ENCODE measurements at regions not wholly inside any gene's neighbourhood (a gene's known extent, or its start where the extent isn't known, plus 50 kb on each side); places are given as distances from the start of the nearest gene placed in this dataset.

GRCh38 chr7:131254211-131254610 lies 73.5 kb upstream of the MKLN1 start:
- TF ChIP-seq, protein P1, sequence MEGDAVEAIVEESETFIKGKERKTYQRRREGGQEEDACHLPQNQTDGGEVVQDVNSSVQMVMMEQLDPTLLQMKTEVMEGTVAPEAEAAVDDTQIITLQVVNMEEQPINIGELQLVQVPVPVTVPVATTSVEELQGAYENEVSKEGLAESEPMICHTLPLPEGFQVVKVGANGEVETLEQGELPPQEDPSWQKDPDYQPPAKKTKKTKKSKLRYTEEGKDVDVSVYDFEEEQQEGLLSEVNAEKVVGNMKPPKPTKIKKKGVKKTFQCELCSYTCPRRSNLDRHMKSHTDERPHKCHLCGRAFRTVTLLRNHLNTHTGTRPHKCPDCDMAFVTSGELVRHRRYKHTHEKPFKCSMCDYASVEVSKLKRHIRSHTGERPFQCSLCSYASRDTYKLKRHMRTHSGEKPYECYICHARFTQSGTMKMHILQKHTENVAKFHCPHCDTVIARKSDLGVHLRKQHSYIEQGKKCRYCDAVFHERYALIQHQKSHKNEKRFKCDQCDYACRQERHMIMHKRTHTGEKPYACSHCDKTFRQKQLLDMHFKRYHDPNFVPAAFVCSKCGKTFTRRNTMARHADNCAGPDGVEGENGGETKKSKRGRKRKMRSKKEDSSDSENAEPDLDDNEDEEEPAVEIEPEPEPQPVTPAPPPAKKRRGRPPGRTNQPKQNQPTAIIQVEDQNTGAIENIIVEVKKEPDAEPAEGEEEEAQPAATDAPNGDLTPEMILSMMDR (IDR thresholded peaks at IDR 0.05) = no peak

GRCh38 chr7:131255242-131255641 lies 72.4 kb upstream of the MKLN1 start:
- TF ChIP-seq, protein P1 (IDR thresholded peaks at IDR 0.05) = no peak

DNA sequence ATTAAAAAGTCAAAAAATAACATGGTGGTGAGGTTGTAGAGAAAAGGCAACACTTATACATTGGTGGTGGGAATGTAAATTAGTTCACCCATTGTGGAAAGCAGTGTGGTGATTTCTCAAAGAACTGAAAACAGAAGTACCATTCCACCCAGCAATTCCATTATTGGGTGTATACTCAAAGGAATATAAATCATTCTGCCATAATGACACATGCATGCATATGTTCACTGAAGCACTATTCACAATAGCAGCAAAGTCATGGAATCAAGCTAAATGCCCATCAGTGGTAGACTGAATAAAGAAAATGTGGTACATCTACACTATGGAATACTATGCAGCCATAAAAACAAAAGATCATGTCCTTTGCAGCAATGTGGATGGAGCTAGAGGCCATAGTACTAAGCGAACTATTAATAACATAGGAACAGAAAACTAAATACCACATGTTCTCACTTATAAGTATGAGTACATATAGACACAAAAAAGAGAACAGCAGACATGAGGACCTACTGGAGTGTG lies 66.1 kb upstream of the MKLN1 start:
- TF ChIP-seq, protein P1 (IDR thresholded peaks at IDR 0.05) = no peak

- TF ChIP-seq, protein P1 (IDR thresholded peaks at IDR 0.05) = no peak
Measured at GRCh38 chr7:131265227-131265626, 62.4 kb upstream of the MKLN1 start.

GRCh38 chr7:131267631-131268030 lies 60.0 kb upstream of the MKLN1 start:
- TF ChIP-seq, protein P1 (IDR thresholded peaks at IDR 0.05) = no peak

- TF ChIP-seq, protein P1 (IDR thresholded peaks at IDR 0.05) = no peak
Measured at GRCh38 chr7:131268906-131269305, 58.8 kb upstream of the MKLN1 start.

DNA sequence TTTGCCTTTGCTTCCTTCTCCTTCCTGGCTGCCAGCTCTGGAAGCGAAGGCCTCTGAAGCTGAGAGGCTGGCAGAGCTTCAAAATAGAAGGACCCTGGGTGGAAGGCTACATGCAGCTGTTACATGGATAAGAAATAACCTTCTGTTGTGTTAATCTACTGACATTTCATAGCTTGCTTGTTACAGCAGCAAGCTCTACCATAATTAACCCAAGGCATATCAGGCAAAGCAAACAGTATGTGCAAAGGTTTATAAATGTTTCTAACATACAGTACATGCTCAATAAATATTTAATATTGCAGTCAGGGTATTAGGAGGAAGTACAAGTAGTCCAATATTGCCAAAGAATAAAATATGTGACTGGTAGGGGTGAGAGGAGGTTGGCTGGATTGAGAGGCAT lies 55.6 kb upstream of the MKLN1 start:
- TF ChIP-seq, protein P1 (IDR thresholded peaks at IDR 0.05) = no peak

- TF ChIP-seq, protein P1 (IDR thresholded peaks at IDR 0.05) = no peak
Measured at GRCh38 chr7:131274986-131275385, 52.7 kb upstream of the MKLN1 start.

Measured in LNCAP (cell line).